ENCODE measurements at regions not wholly inside any gene's neighbourhood (a gene's known extent, or its start where the extent isn't known, plus 50 kb on each side); places are given as distances from the start of the nearest gene placed in this dataset.
"Not testable (repeated sequence)": the region's sequence is repeated elsewhere in the genome, so short reads cannot be mapped to it uniquely, and the experiment has no call there.

GRCh38 chr14:106500571-106500970 lies 974.2 kb downstream of the TMEM121 start:
- no peak for DNase-seq

- DNase-seq: no peak
Measured at GRCh38 chr14:106501898-106502297, 975.5 kb downstream of the TMEM121 start.

GRCh38 chr14:106505366-106505765 lies 979.0 kb downstream of the TMEM121 start:
- no peak for DNase-seq

GRCh38 chr14:106506881-106507305 lies 980.5 kb downstream of the TMEM121 start:
- no peak for DNase-seq

- DNase-seq: no peak
Measured at GRCh38 chr14:106507354-106507753, 981.0 kb downstream of the TMEM121 start.

- no peak for DNase-seq
Measured at GRCh38 chr14:106508216-106508615, 981.8 kb downstream of the TMEM121 start.

- no peak for DNase-seq
Measured at GRCh38 chr14:106509176-106509575, 982.8 kb downstream of the TMEM121 start.

GRCh38 chr14:106509807-106510206 lies 983.4 kb downstream of the TMEM121 start:
- no peak for DNase-seq

- DNase-seq: no peak
Measured at GRCh38 chr14:106511006-106511799, 984.8 kb downstream of the TMEM121 start.

GRCh38 chr14:106511800-106512198 lies 985.4 kb downstream of the TMEM121 start:
- no peak for DNase-seq

- DNase-seq: no peak
Measured at GRCh38 chr14:106513302-106513701, 986.9 kb downstream of the TMEM121 start.

GRCh38 chr14:106518054-106518943 lies 991.9 kb downstream of the TMEM121 start:
- DNase-seq: peak in 3 of 14 donors; percentile 0 to 4 (median 0)

- not testable (repeated sequence) for DNase-seq
Measured at GRCh38 chr14:106522118-106522517, 995.7 kb downstream of the TMEM121 start.

- no peak for DNase-seq
Measured at GRCh38 chr14:106522990-106523389, 996.6 kb downstream of the TMEM121 start.

- DNase-seq: no peak
Measured at GRCh38 chr14:106528717-106529116, 1002.3 kb downstream of the TMEM121 start.

GRCh38 chr14:106530031-106530422 lies 1003.6 kb downstream of the TMEM121 start:
- no peak for DNase-seq

- no peak for DNase-seq
Measured at GRCh38 chr14:106530423-106531107, 1004.2 kb downstream of the TMEM121 start.

GRCh38 chr14:106537597-106537996 lies 1011.2 kb downstream of the TMEM121 start:
- not testable (repeated sequence) for DNase-seq

- no peak for DNase-seq
Measured at GRCh38 chr14:106538201-106538600, 1011.8 kb downstream of the TMEM121 start.

GRCh38 chr14:106547735-106548434 lies 1021.5 kb downstream of the TMEM121 start:
- no peak for DNase-seq

- DNase-seq: no peak
Measured at GRCh38 chr14:106549064-106549463, 1022.7 kb downstream of the TMEM121 start.

GRCh38 chr14:106551265-106551664 lies 1024.9 kb downstream of the TMEM121 start:
- DNase-seq: no peak
